CD4-positive, CD25-positive, alpha-beta regulatory T cell (primary cell): ENCODE measurements at regions not wholly inside any gene's neighbourhood (a gene's known extent, or its start where the extent isn't known, plus 50 kb on each side); places are given as distances from the start of the nearest gene placed in this dataset.
A peak's percentile ranks its signal among the peaks of the same experiment; 100 is the strongest.

ENCODE experiments used
- ATAC-seq, 2 donors: fragments of 150-1000 bp; cut with Tn5 transposase; one replicate each; pipeline ENCODE4 v1.10.0; 2021; ENCODE audit warnings: low read depth in 2 of 2, moderate number of reproducible peaks in 2 of 2, moderate library complexity in 1 of 2
- DNase-seq, 3 donors: peaks; one replicate each; pipeline versions ENCODE4 v3.0.0 to v3.0.0-alpha.2; 2012 to 2022; ENCODE audit warnings: mixed read lengths in 1 of 3
- H3K27ac ChIP-seq: one replicate; pipeline ENCODE4 v1.7.0; 2013; ENCODE audit warnings: mild to moderate bottlenecking, low read length; ENCODE audit not compliant: insufficient read depth, poor library complexity, severe bottlenecking
- H3K27me3 ChIP-seq: one replicate; pipeline ENCODE4 v1.7.0; 2013; ENCODE audit warnings: low read length; ENCODE audit not compliant: control insufficient read depth, insufficient read depth
- H3K36me3 ChIP-seq: one replicate; pipeline ENCODE4 v1.7.0; 2013; ENCODE audit warnings: mild to moderate bottlenecking, low read length, moderate library complexity; ENCODE audit not compliant: control insufficient read depth, insufficient read depth
- H3K4me1 ChIP-seq: 2 replicates; pipeline ENCODE4 v1.7.0; 2013; ENCODE audit warnings: mild to moderate bottlenecking, low read length; ENCODE audit not compliant: insufficient read depth, control insufficient read depth, poor library complexity, severe bottlenecking
- H3K4me3 ChIP-seq: one replicate; pipeline ENCODE4 v1.7.0; 2013; ENCODE audit warnings: low read depth, mild to moderate bottlenecking, low read length, moderate library complexity
- H3K9me3 ChIP-seq, 2 experiments: 1 replicate in 1 of 2; 2 replicates in 1 of 2; pipeline ENCODE4 v1.7.0; 2013; ENCODE audit warnings: low read length in 2 of 2, mild to moderate bottlenecking in 1 of 2, moderate library complexity in 1 of 2; ENCODE audit not compliant: control insufficient read depth in 2 of 2
- H3K27ac Mint-ChIP-seq, 3 donors: one replicate each; pipeline ENCODE4 v1.8.0; 2020 to 2022; ENCODE audit warnings: mild to moderate bottlenecking in 3 of 3, mixed read lengths in 3 of 3, moderate library complexity in 2 of 3
- H3K27me3 Mint-ChIP-seq: one replicate; pipeline ENCODE4 v1.8.0; 2022; ENCODE audit warnings: mild to moderate bottlenecking, mixed read lengths
- H3K36me3 Mint-ChIP-seq: one replicate; pipeline ENCODE4 v1.8.0; 2020; ENCODE audit warnings: mixed read lengths
- H3K4me1 Mint-ChIP-seq, 4 donors: one replicate each; pipeline ENCODE4 v1.8.0; 2020 to 2022; ENCODE audit warnings: mixed read lengths in 4 of 4, mild to moderate bottlenecking in 1 of 4
- H3K4me3 Mint-ChIP-seq, 4 donors: one replicate each; pipeline ENCODE4 v1.8.0; 2020 to 2022; ENCODE audit warnings: mild to moderate bottlenecking in 4 of 4, mixed read lengths in 4 of 4, moderate library complexity in 3 of 4
- H3K9me3 Mint-ChIP-seq, 7 donors: one replicate each; pipeline ENCODE4 v1.8.0; 2020 to 2022; ENCODE audit warnings: mixed read lengths in 7 of 7, mild to moderate bottlenecking in 3 of 7, moderate library complexity in 2 of 7

- H3K27me3 Mint-ChIP-seq: no peaks in the 10 kb centered on the region
- ATAC-seq: no peak
- peak overlapping the region; percentile 54 to 91 (median 72) for H3K27ac Mint-ChIP-seq
- no peak for DNase-seq
- H3K4me3 Mint-ChIP-seq: peak overlapping the region in 1 of 4 donors; percentile 7
- peaks cover 0 to 8% (median 2%) of the 10 kb centered on the region in 7 donors for H3K9me3 Mint-ChIP-seq
- H3K4me1 ChIP-seq: peaks cover 8% of the 10 kb centered on the region
- H3K27ac ChIP-seq: no peak overlapping the region
- no peaks in the 10 kb centered on the region for H3K9me3 ChIP-seq
- peak overlapping the region; percentile 4 for H3K4me3 ChIP-seq
- H3K27me3 ChIP-seq: no peaks in the 10 kb centered on the region
- H3K4me1 Mint-ChIP-seq: peaks cover 7 to 14% (median 9%) of the 10 kb centered on the region in 4 donors
- H3K36me3 ChIP-seq: no peaks in the 10 kb centered on the region
- no peaks in the 10 kb centered on the region for H3K36me3 Mint-ChIP-seq
Observed at GRCh38 chr10:91033324-91033950, 112.5 kb upstream of the ANKRD1 start.

- peaks cover 7 to 14% (median 9%) of the 10 kb centered on the region in 4 donors for H3K4me1 Mint-ChIP-seq
Observed at GRCh38 chr10:91034042-91034441, 113.2 kb upstream of the ANKRD1 start.

GRCh38 chr10:91034494-91035159 lies 113.7 kb upstream of the ANKRD1 start:
- peaks cover 7 to 14% (median 9%) of the 10 kb centered on the region in 4 donors for H3K4me1 Mint-ChIP-seq
- no peaks in the 10 kb centered on the region for H3K27me3 Mint-ChIP-seq
- Histone ChIP-seq H3K27ac (no peak overlapping the region), H3K27me3 (no peaks in the 10 kb centered on the region), H3K4me1 (peaks cover 8% of the 10 kb centered on the region), H3K4me3 (peak overlapping the region; percentile 4), H3K36me3 (no peaks in the 10 kb centered on the region), H3K9me3 (no peaks in the 10 kb centered on the region)
- no peaks in the 10 kb centered on the region for H3K36me3 Mint-ChIP-seq
- peak overlapping the region in 3 of 4 donors; percentile 1 to 32 (median 7) for H3K4me3 Mint-ChIP-seq
- DNase-seq (no peak), ATAC-seq (no peak)
- H3K27ac Mint-ChIP-seq: peak overlapping the region; percentile 1 to 91 (median 54)
- H3K9me3 Mint-ChIP-seq: peaks cover 0 to 5% (median 2%) of the 10 kb centered on the region in 7 donors

More at GRCh38 chr10:91034042-91034441, 113.2 kb upstream of the ANKRD1 start:
- H3K27ac Mint-ChIP-seq: peak overlapping the region; percentile 54 to 91 (median 72)
- peaks cover 0 to 5% (median 2%) of the 10 kb centered on the region in 7 donors for H3K9me3 Mint-ChIP-seq
- peak overlapping the region; percentile 4 for H3K4me3 ChIP-seq
- H3K27me3 Mint-ChIP-seq: no peaks in the 10 kb centered on the region
- H3K4me1 ChIP-seq: peaks cover 8% of the 10 kb centered on the region
- no peaks in the 10 kb centered on the region for H3K27me3 ChIP-seq
- H3K36me3 ChIP-seq: no peaks in the 10 kb centered on the region
- H3K4me3 Mint-ChIP-seq: peak overlapping the region in 3 of 4 donors; percentile 1 to 32 (median 7)
- H3K27ac ChIP-seq: no peak overlapping the region
- peak in 2 of 3 donors; percentile 53 to 85 for DNase-seq
- peak; percentile 85 to 93 for ATAC-seq
- no peaks in the 10 kb centered on the region for H3K9me3 ChIP-seq
- H3K36me3 Mint-ChIP-seq: no peaks in the 10 kb centered on the region

GRCh38 chr10:91035650-91036292 lies 114.9 kb upstream of the ANKRD1 start:
- Histone ChIP-seq H3K4me1 (peaks cover 8% of the 10 kb centered on the region), H3K36me3 (no peaks in the 10 kb centered on the region), H3K4me3 (no peak overlapping the region), H3K27ac (no peak overlapping the region), H3K27me3 (no peaks in the 10 kb centered on the region), H3K9me3 (no peaks in the 10 kb centered on the region)
- DNase-seq: no peak
- no peak for ATAC-seq
- H3K9me3 Mint-ChIP-seq: peaks cover 0 to 5% (median 2%) of the 10 kb centered on the region in 7 donors
- peaks cover 7 to 14% (median 9%) of the 10 kb centered on the region in 4 donors for H3K4me1 Mint-ChIP-seq
- H3K36me3 Mint-ChIP-seq: no peaks in the 10 kb centered on the region
- H3K27me3 Mint-ChIP-seq: no peaks in the 10 kb centered on the region
- no peak overlapping the region for H3K27ac Mint-ChIP-seq
- H3K4me3 Mint-ChIP-seq: no peak overlapping the region

- Histone ChIP-seq H3K4me3 (no peak overlapping the region), H3K36me3 (no peaks in the 10 kb centered on the region), H3K27me3 (no peaks in the 10 kb centered on the region), H3K4me1 (peaks cover 8% of the 10 kb centered on the region), H3K9me3 (no peaks in the 10 kb centered on the region), H3K27ac (no peak overlapping the region)
- H3K4me1 Mint-ChIP-seq: peaks cover 7 to 14% (median 9%) of the 10 kb centered on the region in 4 donors
- H3K27ac Mint-ChIP-seq: no peak overlapping the region
- no peaks in the 10 kb centered on the region for H3K36me3 Mint-ChIP-seq
- H3K4me3 Mint-ChIP-seq: no peak overlapping the region
- no peaks in the 10 kb centered on the region for H3K27me3 Mint-ChIP-seq
- ATAC-seq (no peak), DNase-seq (no peak)
- peaks cover 0 to 5% (median 2%) of the 10 kb centered on the region in 7 donors for H3K9me3 Mint-ChIP-seq
Observed at GRCh38 chr10:91036807-91037411, 116.0 kb upstream of the ANKRD1 start.

GRCh38 chr10:91038971-91039370 lies 118.1 kb upstream of the ANKRD1 start:
- peaks cover 0 to 5% (median 2%) of the 10 kb centered on the region in 7 donors for H3K9me3 Mint-ChIP-seq
- Histone ChIP-seq H3K9me3 (no peaks in the 10 kb centered on the region), H3K27me3 (peaks cover 3% of the 10 kb centered on the region), H3K4me3 (no peak overlapping the region), H3K4me1 (peaks cover 7% of the 10 kb centered on the region), H3K36me3 (no peaks in the 10 kb centered on the region), H3K27ac (no peak overlapping the region)
- no peak for DNase-seq
- H3K4me1 Mint-ChIP-seq: peaks cover 5 to 6% (median 6%) of the 10 kb centered on the region in 4 donors
- no peaks in the 10 kb centered on the region for H3K36me3 Mint-ChIP-seq
- no peak overlapping the region for H3K4me3 Mint-ChIP-seq
- ATAC-seq: no peak
- H3K27ac Mint-ChIP-seq: no peak overlapping the region
- peaks cover 6% of the 10 kb centered on the region for H3K27me3 Mint-ChIP-seq

GRCh38 chr10:91040343-91040742 lies 119.5 kb upstream of the ANKRD1 start:
- no peak for ATAC-seq
- Histone ChIP-seq H3K36me3 (no peaks in the 10 kb centered on the region), H3K9me3 (no peaks in the 10 kb centered on the region), H3K27ac (no peak overlapping the region), H3K4me3 (no peak overlapping the region), H3K27me3 (peaks cover 7% of the 10 kb centered on the region), H3K4me1 (no peaks in the 10 kb centered on the region)
- Mint-ChIP-seq H3K4me3 (no peak overlapping the region), H3K9me3 (peaks cover 0 to 2% (median 0%) of the 10 kb centered on the region in 7 donors), H3K4me1 (no peaks in the 10 kb centered on the region), H3K27me3 (peaks cover 6% of the 10 kb centered on the region), H3K36me3 (no peaks in the 10 kb centered on the region), H3K27ac (no peak overlapping the region)
- no peak for DNase-seq
